Heart right ventricle (tissue), 16 donors: ENCODE measurements at regions not wholly inside any gene's neighbourhood (a gene's known extent, or its start where the extent isn't known, plus 50 kb on each side); places are given as distances from the start of the nearest gene placed in this dataset.

ENCODE experiments used
- ATAC-seq, 8 donors: fragments of 200-7000 bp; cut with Tn5 transposase; one replicate each; pipeline ENCODE4 v1.9.1; 2020; ENCODE audit warnings: mild to moderate bottlenecking in 8 of 8, moderate library complexity in 8 of 8, moderate number of reproducible peaks in 1 of 8
- DNase-seq, 2 donors: peaks; one replicate each; pipeline ENCODE4 v3.0.0-alpha.2; 2020
- H3K27ac ChIP-seq, 10 donors: fragments of 200-600 bp; sonication (generic) in 2 of 10; one replicate each; pipeline versions ENCODE4 v1.5.0 to v1.8.0; 2020 to 2022; ENCODE audit warnings: mild to moderate bottlenecking in 3 of 10
- H3K27me3 ChIP-seq, 7 donors: fragments of 200-600 bp; one replicate each; pipeline ENCODE4 v1.8.0; 2021 to 2022; ENCODE audit warnings: mild to moderate bottlenecking in 2 of 7
- H3K36me3 ChIP-seq, 9 donors: fragments of 200-600 bp; sonication (generic) in 1 of 9; one replicate each; pipeline versions ENCODE4 v1.5.0 to v1.8.0; 2020 to 2022; ENCODE audit warnings: mild to moderate bottlenecking in 2 of 9
- H3K4me1 ChIP-seq, 9 donors: fragments of 200-600 bp; sonication (generic) in 1 of 9; one replicate each; pipeline versions ENCODE4 v1.5.0 to v1.8.0; 2020 to 2022; ENCODE audit warnings: mild to moderate bottlenecking in 4 of 9
- H3K4me3 ChIP-seq, 10 donors: fragments of 200-600 bp; sonication (generic) in 2 of 10; one replicate each; pipeline versions ENCODE4 v1.5.0 to v1.8.0; 2020 to 2022; ENCODE audit warnings: mild to moderate bottlenecking in 7 of 10, moderate library complexity in 2 of 10
- H3K9me3 ChIP-seq, 11 donors: fragments of 200-600 bp in 10 of 11; sonication (generic) in 2 of 11; one replicate each; pipeline versions ENCODE4 v1.5.0 to v1.8.0; 2013 to 2022; ENCODE audit warnings: mild to moderate bottlenecking in 2 of 11, control low read depth in 1 of 11, moderate library complexity in 1 of 11
- WGBS, 2 donors: extraction: QIAGEN DNeasy Blood & Tissue Kit; methylation state at CpG; one replicate each; pipeline ENCODE4 v1.1.7; 2013; ENCODE audit warnings: inconsistent platforms in 1 of 2; 5-methylcytosine and 5-hydroxymethylcytosine counted together
- intact Hi-C, 10 donors: fragments of 100-400 bp; cut with DNase I; formaldehyde crosslinking; loops; one replicate each; pipeline versions ENCODE4 v1.11.1 to v1.14.2; 2022
- TF ChIP-seq, protein P1 (sequence below), 9 donors: fragments of 200-600 bp; sonication (generic) in 2 of 9; IDR thresholded peaks; one replicate each; pipeline versions ENCODE4 v1.5.0 to v1.8.0; 2021 to 2022; ENCODE audit warnings: antibody characterized with exemption in 9 of 9, mild to moderate bottlenecking in 5 of 9, moderate library complexity in 1 of 9
- donor health status: Arrhythmogenic right ventricular cardiomyopathy.
- donor health status: ischemic (EF 13 %, LVEDD 7.1; RV severe dilation, severe dysfunction).
- donor health status: healthy with polysubstance abuse.
- donor health status: DM: no; HTN: yes; CAD: no.
- donor health status: DM: no; HTN: no; CAD: no.
- donor health status: ischemic (EF 25% LVEDD 6.9; RV normal size, moderate dysfunction).
- donor health status: ischemic (EF 25% LVEDD 5.7; RV mildly dilated, moderate dysfunction).
- donor health status: healthy.
- donor health status: DM: yes; HTN: yes; CAD: no.
- donor health status: Ischemic cardiomyopathy.
- donor health status: ischemic (EF 35%, LVEDD 5.7; RV mildly dilated, moderate dysfunction).
- donor health status: nonischemic (EF 11% LVEDD 7.7; RV severe dilation, severe dysfunction).
- donor health status: DM: yes; HTN: yes; CAD: no.
- donor health status: PGD.
- donor health status: ischemic (EF 29% LVEDD 5.4; RV normal size, mild dysfunction).
- donor health status: nonischemic (EF 23%, LVEDD 6.1; RV moderate dilation, normal function).

DNA sequence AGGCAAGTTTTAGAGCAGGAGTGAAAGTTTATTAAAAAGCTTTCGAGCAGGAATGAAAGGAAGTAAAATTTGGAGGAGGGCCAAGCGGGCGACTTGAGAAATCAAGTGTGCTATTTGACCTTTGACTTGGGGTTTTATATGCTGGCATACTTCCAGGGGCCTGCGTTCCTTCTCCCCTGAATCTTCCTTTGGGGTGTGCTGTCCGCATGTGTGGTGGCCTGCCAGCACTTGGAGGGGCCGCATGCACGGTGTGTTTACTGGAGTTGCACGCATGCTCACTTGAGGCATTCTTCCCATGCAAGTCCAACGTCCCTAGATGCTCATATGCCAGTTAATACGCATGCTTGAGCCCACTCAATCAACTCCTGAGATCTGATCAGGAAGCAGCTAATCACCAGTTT, 78.3 kb upstream of the MAP4K4 start:
- no peaks in the 10 kb centered on the region for H3K36me3 ChIP-seq
- no peaks in the 10 kb centered on the region for H3K9me3 ChIP-seq
- no peak overlapping the region for H3K4me3 ChIP-seq
- H3K27ac ChIP-seq, result no peak overlapping the region
- peak in 1 of 2 donors; percentile 26 for DNase-seq
- H3K27me3 ChIP-seq, result peaks cover 0 to 64% (median 0%) of the 10 kb centered on the region in 7 donors
- peaks cover 0 to 31% (median 0%) of the 10 kb centered on the region in 9 donors for H3K4me1 ChIP-seq
- intact Hi-C loops, result no loop called here
- ATAC-seq, result peak in 2 of 8 donors; percentile 33 to 35
- TF ChIP-seq, protein P1, sequence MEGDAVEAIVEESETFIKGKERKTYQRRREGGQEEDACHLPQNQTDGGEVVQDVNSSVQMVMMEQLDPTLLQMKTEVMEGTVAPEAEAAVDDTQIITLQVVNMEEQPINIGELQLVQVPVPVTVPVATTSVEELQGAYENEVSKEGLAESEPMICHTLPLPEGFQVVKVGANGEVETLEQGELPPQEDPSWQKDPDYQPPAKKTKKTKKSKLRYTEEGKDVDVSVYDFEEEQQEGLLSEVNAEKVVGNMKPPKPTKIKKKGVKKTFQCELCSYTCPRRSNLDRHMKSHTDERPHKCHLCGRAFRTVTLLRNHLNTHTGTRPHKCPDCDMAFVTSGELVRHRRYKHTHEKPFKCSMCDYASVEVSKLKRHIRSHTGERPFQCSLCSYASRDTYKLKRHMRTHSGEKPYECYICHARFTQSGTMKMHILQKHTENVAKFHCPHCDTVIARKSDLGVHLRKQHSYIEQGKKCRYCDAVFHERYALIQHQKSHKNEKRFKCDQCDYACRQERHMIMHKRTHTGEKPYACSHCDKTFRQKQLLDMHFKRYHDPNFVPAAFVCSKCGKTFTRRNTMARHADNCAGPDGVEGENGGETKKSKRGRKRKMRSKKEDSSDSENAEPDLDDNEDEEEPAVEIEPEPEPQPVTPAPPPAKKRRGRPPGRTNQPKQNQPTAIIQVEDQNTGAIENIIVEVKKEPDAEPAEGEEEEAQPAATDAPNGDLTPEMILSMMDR (IDR thresholded peaks at IDR 0.05), result no peak
- 43 to 48% methylated on average over 10 of the region's 10 CpGs for WGBS, 2 donors

DNA sequence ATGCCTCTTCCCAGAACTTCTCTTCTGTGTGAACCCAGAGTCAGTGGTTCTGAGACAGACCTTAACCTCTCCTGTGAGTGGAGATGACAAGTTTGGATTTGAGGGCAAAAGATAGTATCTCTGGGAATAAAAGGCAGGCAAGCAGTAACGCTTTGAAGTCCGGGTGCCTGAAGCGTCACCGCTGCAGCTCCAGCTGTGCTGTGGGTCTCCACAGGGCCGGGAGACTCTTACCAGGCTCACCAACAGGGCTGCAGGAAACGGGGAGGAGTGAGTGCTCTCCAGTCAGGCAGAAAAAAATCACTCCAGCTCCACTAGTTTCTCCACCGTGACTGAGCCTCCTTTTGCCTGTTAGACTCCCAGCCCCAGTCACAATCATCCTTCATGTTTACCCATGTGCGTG, 79.7 kb upstream of the MAP4K4 start:
- H3K4me3 ChIP-seq, result no peak overlapping the region
- DNase-seq, result no peak
- intact Hi-C loops, result no loop called here

DNA sequence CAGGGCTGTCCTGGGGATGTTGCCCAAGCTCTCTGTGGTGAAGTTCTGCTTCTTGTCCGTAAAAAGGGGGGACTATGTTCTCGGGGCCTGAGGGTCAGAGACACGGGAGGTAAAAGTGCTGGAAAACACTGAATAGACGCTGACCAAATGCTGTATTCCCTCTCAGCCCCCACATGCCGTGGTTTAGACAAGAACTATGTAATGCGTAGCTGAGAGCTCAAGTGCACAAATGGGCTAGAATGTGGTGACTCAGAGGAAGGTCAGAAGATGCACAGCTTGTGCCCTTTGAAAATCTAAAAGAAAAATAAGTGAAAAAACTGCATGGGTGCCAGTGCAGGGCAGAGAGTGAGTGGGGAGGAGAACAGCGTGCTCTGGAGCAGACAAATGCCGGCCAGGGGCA, 80.3 kb upstream of the MAP4K4 start:
- H3K27ac ChIP-seq, result no peak overlapping the region
- H3K9me3 ChIP-seq, result no peaks in the 10 kb centered on the region
- WGBS, 2 donors, result 85 to 95% methylated on average over 8 of the region's 8 CpGs
- H3K27me3 ChIP-seq, result peaks cover 0 to 76% (median 0%) of the 10 kb centered on the region in 7 donors
- DNase-seq (no peak), ATAC-seq (no peak)
- H3K36me3 ChIP-seq, result no peaks in the 10 kb centered on the region
- intact Hi-C loops, result no loop called here
- H3K4me1 ChIP-seq, result peaks cover 0 to 18% (median 3%) of the 10 kb centered on the region in 9 donors
- TF ChIP-seq, protein P1 (IDR thresholded peaks at IDR 0.05), result no peak
- H3K4me3 ChIP-seq, result no peak overlapping the region

More for the DNA sequence above, 79.7 kb upstream of the MAP4K4 start:
- Histone ChIP-seq H3K36me3 (no peaks in the 10 kb centered on the region), H3K27ac (no peak overlapping the region), H3K4me1 (peaks cover 0 to 23% (median 3%) of the 10 kb centered on the region in 9 donors), H3K27me3 (peaks cover 0 to 75% (median 0%) of the 10 kb centered on the region in 7 donors), H3K9me3 (no peaks in the 10 kb centered on the region)
- WGBS, 2 donors, result 87 to 92% methylated on average over 8 of the region's 8 CpGs
- TF ChIP-seq, protein P1 (IDR thresholded peaks at IDR 0.05), result no peak
- no peak for ATAC-seq

DNA sequence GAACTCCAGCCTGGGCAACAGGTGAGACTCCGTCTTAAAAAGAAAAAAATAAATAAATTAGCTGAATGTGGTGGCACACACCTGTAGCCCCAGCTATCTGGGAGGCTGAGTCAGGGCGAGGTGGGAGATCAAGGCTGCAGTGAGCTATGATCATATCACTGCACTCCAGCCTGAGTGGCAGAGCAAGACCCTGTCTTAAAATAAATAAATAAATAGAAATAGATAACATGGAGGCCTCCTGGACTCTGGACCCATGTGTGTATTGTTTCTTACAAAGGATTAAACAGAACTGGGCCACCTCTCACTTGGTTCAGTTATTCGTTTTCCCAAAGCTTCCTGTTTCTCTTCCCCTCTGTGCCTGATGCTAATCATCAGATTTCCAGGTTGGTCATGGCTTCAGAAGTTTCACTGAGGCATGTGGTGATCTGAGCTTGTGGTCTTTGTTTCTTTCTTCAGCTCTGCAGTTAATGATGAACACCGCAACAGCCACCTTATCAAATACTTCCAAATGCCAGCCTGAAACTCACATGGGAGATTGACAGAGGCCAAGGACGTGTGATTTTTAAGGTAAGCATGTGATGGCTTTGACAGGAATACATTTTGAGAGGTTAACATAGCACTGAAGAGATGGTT, 83.3 kb upstream of the MAP4K4 start:
- 81 to 84% methylated on average over 5 of the region's 5 CpGs for WGBS, 2 donors
- ATAC-seq, result no peak
- no peak for DNase-seq
- intact Hi-C loops, result no loop called here
- TF ChIP-seq, protein P1 (IDR thresholded peaks at IDR 0.05), result no peak
- peaks cover 0 to 13% (median 3%) of the 10 kb centered on the region in 9 donors for H3K4me1 ChIP-seq
- H3K4me3 ChIP-seq, result no peak overlapping the region
- H3K36me3 ChIP-seq, result no peaks in the 10 kb centered on the region
- peaks cover 0 to 77% (median 0%) of the 10 kb centered on the region in 7 donors for H3K27me3 ChIP-seq
- no peak overlapping the region for H3K27ac ChIP-seq
- H3K9me3 ChIP-seq, result no peaks in the 10 kb centered on the region
